Right lobe of liver (tissue), 4 donors: ENCODE measurements at regions not wholly inside any gene's neighbourhood (a gene's known extent, or its start where the extent isn't known, plus 50 kb on each side); places are given as distances from the start of the nearest gene placed in this dataset.

Source experiments
- CTCF ChIP-seq, 4 donors: fragments of 200-600 bp in 3 of 4; fragments of 450-650 bp in 1 of 4; IDR thresholded peaks; one replicate each; pipeline versions ENCODE4 v1.5.1 to v1.8.0; 2016 to 2022; ENCODE audit warnings: antibody characterized with exemption in 4 of 4, mild to moderate bottlenecking in 2 of 4
- POLR2A ChIP-seq: fragments of 450-650 bp; IDR thresholded peaks from one replicate; pipeline ENCODE4 v1.6.1; 2017; ENCODE audit warnings: antibody characterized with exemption, mild to moderate bottlenecking
- donor health status: DM: no; HTN: no; CAD: no.
- donor health status: DM: no; HTN: no; CAD: no.
- donor health status: DM: no; HTN: yes; CAD: no.

- no peak for TF ChIP-seq POLR2A
- TF ChIP-seq CTCF (IDR thresholded peaks at IDR 0.05): no peak
Observed at GRCh38 chr11:87767615-87768014, 407.6 kb downstream of the RAB38 start.
